GM13976 (cell line): ENCODE measurements at regions not wholly inside any gene's neighbourhood (a gene's known extent, or its start where the extent isn't known, plus 50 kb on each side); places are given as distances from the start of the nearest gene placed in this dataset.
"Not testable (repeated sequence)": the region's sequence is repeated elsewhere in the genome, so short reads cannot be mapped to it uniquely, and the experiment has no call there.

Source experiments
- DNase-seq: peaks from one replicate; pipeline ENCODE4 v3.0.0; 2012; ENCODE audit warnings: low spot score
- in situ Hi-C: fragments of 300-500 bp; cut with MboI; formaldehyde crosslinking; loops from one replicate; pipeline ENCODE4 v1.12.0; 2022; ENCODE audit warnings: low sequenced_read_pairs, mixed read lengths, inconsistent platforms; ENCODE audit not compliant: unreplicated experiment
- TF ChIP-seq, protein P1 (sequence below): IDR thresholded peaks from 2 replicates; pipeline ENCODE4 v1.5.1; 2012; ENCODE audit warnings: borderline replicate concordance, mild to moderate bottlenecking; ENCODE audit not compliant: insufficient read depth; ENCODE audit errors: extremely low read depth, missing control alignments, control extremely low read depth

DNA sequence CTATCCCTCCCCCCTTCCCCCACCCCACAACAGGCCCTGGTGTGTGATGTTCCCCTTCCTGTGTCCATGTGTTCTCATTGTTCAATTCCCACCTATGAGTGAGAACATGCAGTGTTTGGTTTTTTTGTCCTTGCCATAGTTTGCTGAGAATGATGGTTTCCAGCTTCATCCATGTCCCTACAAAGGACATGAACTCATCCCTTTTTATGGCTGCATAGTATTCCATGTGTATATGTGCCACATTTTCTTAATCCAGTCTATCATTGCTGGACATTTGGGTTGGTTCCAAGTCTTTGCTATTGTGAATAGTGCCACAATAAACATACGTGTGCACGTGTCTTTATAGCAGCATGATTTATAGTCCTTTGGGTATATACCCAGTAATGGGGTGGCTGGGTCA lies 52.3 kb upstream of the MAN1A2 start:
- in situ Hi-C loops, DNase-seq: not testable (repeated sequence)

DNA sequence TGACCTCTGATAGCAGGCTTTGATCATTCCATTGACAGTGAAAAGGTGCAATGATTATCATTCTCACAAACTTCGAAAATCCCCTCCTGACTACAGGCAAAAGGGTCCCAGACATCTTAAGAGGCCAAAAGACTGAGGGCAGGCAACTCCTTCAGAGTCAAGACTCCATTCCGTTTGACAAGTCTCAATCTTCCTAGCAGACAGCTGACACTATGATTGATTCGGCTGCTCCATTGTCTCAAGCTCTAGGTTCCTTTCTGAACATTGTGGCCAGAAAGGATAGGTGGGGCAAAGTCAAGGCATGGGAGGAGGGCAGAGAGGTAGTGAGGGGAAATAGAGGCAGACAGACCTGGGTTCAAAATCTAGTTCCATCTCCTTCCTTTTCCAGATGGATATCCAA lies 53.7 kb upstream of the MAN1A2 start:
- in situ Hi-C loops, result no loop called here
- no peak for DNase-seq
- TF ChIP-seq, protein P1, sequence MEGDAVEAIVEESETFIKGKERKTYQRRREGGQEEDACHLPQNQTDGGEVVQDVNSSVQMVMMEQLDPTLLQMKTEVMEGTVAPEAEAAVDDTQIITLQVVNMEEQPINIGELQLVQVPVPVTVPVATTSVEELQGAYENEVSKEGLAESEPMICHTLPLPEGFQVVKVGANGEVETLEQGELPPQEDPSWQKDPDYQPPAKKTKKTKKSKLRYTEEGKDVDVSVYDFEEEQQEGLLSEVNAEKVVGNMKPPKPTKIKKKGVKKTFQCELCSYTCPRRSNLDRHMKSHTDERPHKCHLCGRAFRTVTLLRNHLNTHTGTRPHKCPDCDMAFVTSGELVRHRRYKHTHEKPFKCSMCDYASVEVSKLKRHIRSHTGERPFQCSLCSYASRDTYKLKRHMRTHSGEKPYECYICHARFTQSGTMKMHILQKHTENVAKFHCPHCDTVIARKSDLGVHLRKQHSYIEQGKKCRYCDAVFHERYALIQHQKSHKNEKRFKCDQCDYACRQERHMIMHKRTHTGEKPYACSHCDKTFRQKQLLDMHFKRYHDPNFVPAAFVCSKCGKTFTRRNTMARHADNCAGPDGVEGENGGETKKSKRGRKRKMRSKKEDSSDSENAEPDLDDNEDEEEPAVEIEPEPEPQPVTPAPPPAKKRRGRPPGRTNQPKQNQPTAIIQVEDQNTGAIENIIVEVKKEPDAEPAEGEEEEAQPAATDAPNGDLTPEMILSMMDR, result no peak

DNA sequence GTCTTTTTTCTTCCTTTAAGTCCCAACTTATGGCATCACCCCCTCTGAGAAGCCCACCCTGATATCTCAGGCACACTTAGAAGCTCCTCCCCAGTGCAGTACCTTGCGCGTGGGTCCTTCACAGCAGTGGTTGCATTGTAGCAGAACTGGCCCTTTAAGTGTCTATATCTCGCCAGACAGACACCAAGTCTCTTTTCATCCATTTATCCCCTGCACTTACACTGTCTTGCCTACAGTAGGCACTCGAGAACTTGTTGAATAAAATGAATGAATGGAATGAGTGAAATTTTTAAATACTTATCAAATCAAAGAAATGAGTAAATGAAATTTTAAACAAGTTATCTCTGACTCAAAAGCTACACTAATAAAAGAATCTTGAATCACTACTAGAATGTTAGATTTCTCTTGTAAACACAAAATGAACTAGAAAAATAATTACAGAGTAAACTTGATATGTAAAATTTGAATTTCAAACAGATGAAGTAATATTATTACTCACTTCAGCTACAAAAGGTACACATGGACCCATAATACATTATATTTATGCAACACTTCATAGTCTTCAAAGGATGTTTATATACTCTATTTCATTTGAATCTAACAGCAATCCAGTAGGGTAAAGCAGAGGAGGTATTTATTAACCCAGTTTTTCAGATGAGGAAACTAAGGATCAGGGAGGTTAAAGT lies 54.7 kb upstream of the MAN1A2 start:
- TF ChIP-seq, protein P1, result peak; percentile 23
- DNase-seq, result peak; percentile 58
- in situ Hi-C loops, result no loop called here

DNA sequence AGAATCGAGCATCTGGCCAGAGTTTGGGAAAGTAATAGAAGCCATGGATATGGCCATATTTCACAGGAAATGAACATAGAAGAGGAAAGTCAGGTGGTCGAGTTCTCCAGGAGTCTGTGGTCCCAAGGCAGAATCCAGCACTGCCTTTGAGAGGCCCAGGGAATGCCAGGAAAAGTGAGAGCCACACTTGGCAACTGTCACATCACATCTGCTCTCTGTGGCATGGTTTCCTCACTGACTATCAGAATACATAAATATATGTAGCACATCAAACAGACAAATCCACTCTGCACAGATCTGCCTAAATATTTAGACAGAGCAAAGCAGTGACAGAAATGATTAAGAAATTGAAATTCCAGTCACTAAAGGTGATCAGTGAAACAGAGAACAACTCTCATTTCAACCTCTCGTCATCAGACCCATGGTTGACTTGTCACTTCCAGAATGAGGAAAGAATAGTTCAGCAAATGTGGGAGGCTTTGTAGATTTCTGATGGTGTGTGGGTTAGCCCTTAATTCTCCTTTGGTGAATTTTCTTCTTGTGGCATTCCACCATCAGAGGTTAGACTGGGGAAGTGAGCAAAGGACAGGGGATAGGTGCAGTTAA lies 58.8 kb upstream of the MAN1A2 start:
- TF ChIP-seq, protein P1, result no peak
- in situ Hi-C loops, result no loop called here

DNA sequence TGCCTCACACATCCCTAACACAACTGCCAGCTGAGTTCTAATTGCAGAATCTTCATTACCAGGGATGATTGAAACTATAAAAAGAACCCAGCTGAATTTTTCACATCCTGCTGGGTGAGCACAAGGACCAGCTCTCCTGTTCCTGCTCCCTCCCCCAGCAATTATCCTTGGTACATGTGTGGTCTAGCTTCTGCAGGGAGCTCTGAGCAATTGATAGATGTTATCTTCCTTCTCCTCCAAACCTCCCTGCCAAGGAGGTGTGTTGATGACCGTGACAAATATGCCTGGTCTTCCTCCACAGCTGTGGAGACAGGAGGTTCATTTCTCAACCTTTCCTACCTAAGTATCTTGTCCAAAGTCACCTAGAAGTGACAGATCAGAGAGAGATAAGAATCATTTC lies 65.3 kb upstream of the MAN1A2 start:
- in situ Hi-C loops, result no loop called here

More for the DNA sequence above, 58.8 kb upstream of the MAN1A2 start:
- DNase-seq, result no peak

DNA sequence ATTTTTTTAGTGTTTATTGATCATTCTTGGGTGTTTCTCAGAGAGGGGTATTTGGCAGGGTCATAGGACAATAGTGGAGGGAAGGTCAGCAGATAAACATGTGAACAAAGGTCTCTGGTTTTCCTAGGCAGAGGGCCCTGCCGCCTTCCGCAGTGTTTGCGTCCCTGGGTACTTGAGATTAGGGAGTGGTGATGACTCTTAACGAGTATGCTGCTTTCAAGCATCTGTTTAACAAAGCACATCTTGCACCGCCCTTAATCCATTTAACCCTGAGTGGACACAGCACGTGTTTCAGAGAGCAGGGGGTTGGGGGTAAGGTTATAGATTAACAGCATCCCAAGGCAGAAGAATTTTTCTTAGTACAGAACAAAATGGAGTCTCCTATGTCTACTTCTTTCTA lies 67.1 kb upstream of the MAN1A2 start:
- in situ Hi-C loops, DNase-seq: not testable (repeated sequence)

More for the DNA sequence above, 65.3 kb upstream of the MAN1A2 start:
- DNase-seq, result no peak
- TF ChIP-seq, protein P1, result no peak

DNA sequence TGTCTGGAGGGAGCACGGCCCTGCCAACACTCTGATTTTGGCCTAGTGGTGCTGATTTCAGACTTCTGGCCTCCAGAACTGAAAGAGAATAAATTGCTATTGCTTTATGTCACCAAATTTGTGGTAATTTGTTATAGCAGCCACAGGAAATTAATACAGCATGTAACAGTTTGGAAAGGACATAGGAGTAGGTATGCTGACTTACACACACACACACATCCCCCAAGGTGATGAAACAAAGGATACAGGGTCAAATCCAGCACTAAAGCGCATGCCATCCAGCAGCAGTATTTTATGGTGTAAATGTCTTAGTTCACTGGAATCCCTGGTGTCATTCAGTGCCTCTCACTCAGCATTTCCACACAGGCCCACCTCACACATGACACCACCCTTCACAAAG lies 72.2 kb upstream of the MAN1A2 start:
- DNase-seq, result no peak
- TF ChIP-seq, protein P1, result no peak
- in situ Hi-C loops, result no loop called here
